ELR (cell line): ENCODE measurements at regions not wholly inside any gene's neighbourhood (a gene's known extent, or its start where the extent isn't known, plus 50 kb on each side); places are given as distances from the start of the nearest gene placed in this dataset.

Experiments used
- DNase-seq: peaks from one replicate; pipeline ENCODE4 v3.0.0-alpha.2; 2015; ENCODE audit warnings: low read depth

- no peak for DNase-seq
These were observed 280.8 kb downstream of the RERGL start for GRCh38 chr12:17809206-17809605.

GRCh38 chr12:17802657-17803641 lies 287.0 kb downstream of the RERGL start:
- no peak for DNase-seq

- peak; percentile 77 for DNase-seq
These were observed 296.1 kb downstream of the RERGL start for GRCh38 chr12:17793854-17794253.

- peak; percentile 59 for DNase-seq
These were observed 311.8 kb downstream of the RERGL start for GRCh38 chr12:17778242-17778641.

- no peak for DNase-seq
These were observed 326.6 kb downstream of the RERGL start for GRCh38 chr12:17763366-17763765.

GRCh38 chr12:17759982-17760381 lies 330.0 kb downstream of the RERGL start:
- DNase-seq: no peak
